Astrocyte (in vitro differentiated cells and primary cell): ENCODE measurements at regions not wholly inside any gene's neighbourhood (a gene's known extent, or its start where the extent isn't known, plus 50 kb on each side); places are given as distances from the start of the nearest gene placed in this dataset.

Experiments
- DNase-seq: peaks from one replicate; pipeline ENCODE4 v3.0.0-alpha.2; 2010; ENCODE audit warnings: low read depth
- FAIRE-seq: peaks from 2 replicates; lab custom pipeline; 2011; peaks lifted over from hg19 to GRCh38; lab: Jason Lieb, UNC
- H2AFZ ChIP-seq: 2 replicates; pipeline ENCODE4 v1.6.0; 2012; ENCODE audit warnings: low read depth, low read length, inconsistent platforms
- H3K27ac ChIP-seq: 2 replicates; pipeline ENCODE4 v1.5.1; 2011; ENCODE audit warnings: low read depth, low read length, inconsistent platforms
- H3K27me3 ChIP-seq: 2 replicates; pipeline ENCODE4 v1.6.0; 2011; ENCODE audit warnings: low read length, inconsistent platforms; ENCODE audit not compliant: insufficient read depth
- H3K36me3 ChIP-seq: 2 replicates; pipeline ENCODE4 v1.5.1; 2011; ENCODE audit warnings: low read length, inconsistent platforms; ENCODE audit not compliant: insufficient read depth
- H3K4me1 ChIP-seq: 2 replicates; pipeline ENCODE4 v1.5.1; 2011; ENCODE audit warnings: low read length, inconsistent platforms; ENCODE audit not compliant: insufficient read depth
- H3K4me2 ChIP-seq: 2 replicates; pipeline ENCODE4 v1.6.0; 2012; ENCODE audit warnings: low read length, inconsistent platforms
- H3K4me3 ChIP-seq: 2 replicates; pipeline ENCODE4 v1.5.1; 2011; ENCODE audit warnings: low read depth, mild to moderate bottlenecking, low read length, inconsistent platforms; ENCODE audit not compliant: insufficient read depth
- H3K79me2 ChIP-seq: 2 replicates; pipeline ENCODE4 v1.6.0; 2012; ENCODE audit warnings: mild to moderate bottlenecking, low read length, inconsistent platforms; ENCODE audit not compliant: insufficient read depth
- H3K9ac ChIP-seq: 2 replicates; pipeline ENCODE4 v1.6.0; 2012; ENCODE audit warnings: mild to moderate bottlenecking, low read length, inconsistent platforms
- H3K9me3 ChIP-seq: 2 replicates; pipeline ENCODE4 v1.5.1; 2012; ENCODE audit warnings: low read depth, mild to moderate bottlenecking, low read length, inconsistent platforms; ENCODE audit not compliant: insufficient read depth
- H4K20me1 ChIP-seq: 2 replicates; pipeline ENCODE4 v1.6.0; 2012; ENCODE audit warnings: low read length, inconsistent platforms; ENCODE audit not compliant: insufficient read depth
- H3K27ac Mint-ChIP-seq: one replicate; pipeline ENCODE4 v1.8.0; 2021; ENCODE audit warnings: mild to moderate bottlenecking, mixed read lengths; ENCODE audit not compliant: unreplicated experiment
- H3K27me3 Mint-ChIP-seq: one replicate; pipeline ENCODE4 v1.8.0; 2021; ENCODE audit warnings: low read depth, mixed read lengths; ENCODE audit not compliant: unreplicated experiment
- H3K36me3 Mint-ChIP-seq: one replicate; pipeline ENCODE4 v1.8.0; 2021; ENCODE audit warnings: low read depth, mixed read lengths; ENCODE audit not compliant: unreplicated experiment
- H3K4me1 Mint-ChIP-seq: one replicate; pipeline ENCODE4 v1.8.0; 2021; ENCODE audit warnings: low read depth, mixed read lengths; ENCODE audit not compliant: unreplicated experiment
- H3K4me3 Mint-ChIP-seq: one replicate; pipeline ENCODE4 v1.8.0; 2021; ENCODE audit warnings: mild to moderate bottlenecking, moderate library complexity, mixed read lengths; ENCODE audit not compliant: unreplicated experiment
- H3K9me3 Mint-ChIP-seq: one replicate; pipeline ENCODE4 v1.8.0; 2021; ENCODE audit warnings: mild to moderate bottlenecking, mixed read lengths; ENCODE audit not compliant: unreplicated experiment
- EZH2 ChIP-seq: IDR thresholded peaks from 2 replicates; pipeline ENCODE4 v1.6.1; 2012; ENCODE audit warnings: mild to moderate bottlenecking, low read length, inconsistent platforms; ENCODE audit not compliant: insufficient read depth
- TF ChIP-seq, protein P1 (sequence below): IDR thresholded peaks from 2 replicates; pipeline ENCODE4 v1.5.1; 2011; ENCODE audit warnings: low read depth, mild to moderate bottlenecking, inconsistent platforms, low read length, moderate library complexity; ENCODE audit not compliant: insufficient read depth

DNA sequence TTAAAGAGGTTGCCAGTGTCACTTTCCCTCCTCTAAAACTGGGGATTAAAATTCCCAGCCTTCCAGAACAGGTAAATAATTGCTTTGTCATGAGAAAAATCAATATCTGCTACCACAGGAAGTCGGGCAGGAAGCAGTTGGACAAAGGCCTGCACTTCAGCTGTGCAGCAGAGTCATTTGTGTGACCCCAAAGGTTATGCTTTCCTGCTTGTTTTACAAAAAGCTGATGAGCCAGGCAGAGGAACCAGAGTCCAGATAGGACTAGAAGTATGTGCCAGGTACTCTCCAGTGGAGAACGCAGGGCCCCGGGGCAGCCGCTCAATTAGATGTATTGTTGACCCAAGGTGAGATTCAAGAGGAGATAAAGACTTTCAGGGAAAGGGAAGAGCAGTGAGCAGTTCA, 117.1 kb upstream of the FRMD6 start:
- Histone ChIP-seq H3K36me3 (no peaks in the 10 kb centered on the region), H3K9ac (peak overlapping the region; percentile 12), H3K4me2 (peak overlapping the region; percentile 16), H3K27me3 (no peaks in the 10 kb centered on the region), H4K20me1 (no peaks in the 10 kb centered on the region), H3K79me2 (no peaks in the 10 kb centered on the region), H3K27ac (peak overlapping the region; percentile 86), H3K4me3 (no peak overlapping the region), H3K4me1 (peaks cover 30% of the 10 kb centered on the region), H3K9me3 (no peaks in the 10 kb centered on the region), H2AFZ (peak overlapping the region; percentile 6)
- Mint-ChIP-seq H3K27ac (peak overlapping the region; percentile 95), H3K27me3 (no peaks in the 10 kb centered on the region), H3K4me3 (peak overlapping the region; percentile 16), H3K36me3 (peaks cover 2% of the 10 kb centered on the region), H3K9me3 (peaks cover 4% of the 10 kb centered on the region), H3K4me1 (peaks cover 40% of the 10 kb centered on the region)
- FAIRE-seq (no peak), DNase-seq (peak; percentile 51)
- TF ChIP-seq, protein P1, sequence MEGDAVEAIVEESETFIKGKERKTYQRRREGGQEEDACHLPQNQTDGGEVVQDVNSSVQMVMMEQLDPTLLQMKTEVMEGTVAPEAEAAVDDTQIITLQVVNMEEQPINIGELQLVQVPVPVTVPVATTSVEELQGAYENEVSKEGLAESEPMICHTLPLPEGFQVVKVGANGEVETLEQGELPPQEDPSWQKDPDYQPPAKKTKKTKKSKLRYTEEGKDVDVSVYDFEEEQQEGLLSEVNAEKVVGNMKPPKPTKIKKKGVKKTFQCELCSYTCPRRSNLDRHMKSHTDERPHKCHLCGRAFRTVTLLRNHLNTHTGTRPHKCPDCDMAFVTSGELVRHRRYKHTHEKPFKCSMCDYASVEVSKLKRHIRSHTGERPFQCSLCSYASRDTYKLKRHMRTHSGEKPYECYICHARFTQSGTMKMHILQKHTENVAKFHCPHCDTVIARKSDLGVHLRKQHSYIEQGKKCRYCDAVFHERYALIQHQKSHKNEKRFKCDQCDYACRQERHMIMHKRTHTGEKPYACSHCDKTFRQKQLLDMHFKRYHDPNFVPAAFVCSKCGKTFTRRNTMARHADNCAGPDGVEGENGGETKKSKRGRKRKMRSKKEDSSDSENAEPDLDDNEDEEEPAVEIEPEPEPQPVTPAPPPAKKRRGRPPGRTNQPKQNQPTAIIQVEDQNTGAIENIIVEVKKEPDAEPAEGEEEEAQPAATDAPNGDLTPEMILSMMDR = no peak
- TF ChIP-seq EZH2 = no peak

DNA sequence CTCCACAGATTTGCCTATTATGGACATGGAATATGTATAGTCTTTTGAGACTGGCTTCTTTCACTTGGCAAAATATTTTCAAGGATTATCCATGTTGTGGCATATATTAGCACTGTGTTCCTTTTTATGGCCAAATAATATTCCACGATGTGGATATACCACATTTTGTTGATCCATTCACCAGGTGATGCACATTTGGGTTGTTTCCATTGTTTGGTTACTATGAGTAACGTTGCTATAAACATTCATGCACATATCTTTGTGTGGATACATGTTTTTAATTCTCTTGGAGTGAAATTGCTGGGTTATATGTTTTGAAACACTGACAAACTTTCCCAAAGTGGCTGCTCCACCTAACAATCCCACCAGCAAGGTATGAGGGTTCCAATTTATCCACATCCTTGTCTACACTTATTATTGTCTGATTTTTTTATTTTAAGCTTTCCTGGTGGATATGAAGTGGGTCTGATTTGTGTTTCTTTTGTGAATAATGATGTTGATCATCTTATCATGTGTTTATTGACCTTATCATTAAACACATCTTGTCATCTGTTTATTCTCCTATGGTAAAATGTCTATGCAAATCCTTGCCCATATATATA, 116.2 kb upstream of the FRMD6 start:
- Histone ChIP-seq H3K27ac (no peak overlapping the region), H3K4me2 (no peak overlapping the region), H3K4me1 (peaks cover 37% of the 10 kb centered on the region), H3K9ac (no peak overlapping the region), H3K4me3 (no peak overlapping the region), H4K20me1 (no peaks in the 10 kb centered on the region), H3K36me3 (no peaks in the 10 kb centered on the region), H3K9me3 (no peaks in the 10 kb centered on the region), H3K79me2 (no peaks in the 10 kb centered on the region), H3K27me3 (no peaks in the 10 kb centered on the region), H2AFZ (no peak overlapping the region)
- Mint-ChIP-seq H3K4me1 (peaks cover 47% of the 10 kb centered on the region), H3K27me3 (no peaks in the 10 kb centered on the region), H3K36me3 (no peaks in the 10 kb centered on the region), H3K4me3 (no peak overlapping the region), H3K9me3 (peaks cover 4% of the 10 kb centered on the region), H3K27ac (peak overlapping the region; percentile 22)
- DNase-seq (no peak), FAIRE-seq (peak; percentile 43)
- TF ChIP-seq EZH2 = no peak
- TF ChIP-seq, protein P1 = no peak

DNA sequence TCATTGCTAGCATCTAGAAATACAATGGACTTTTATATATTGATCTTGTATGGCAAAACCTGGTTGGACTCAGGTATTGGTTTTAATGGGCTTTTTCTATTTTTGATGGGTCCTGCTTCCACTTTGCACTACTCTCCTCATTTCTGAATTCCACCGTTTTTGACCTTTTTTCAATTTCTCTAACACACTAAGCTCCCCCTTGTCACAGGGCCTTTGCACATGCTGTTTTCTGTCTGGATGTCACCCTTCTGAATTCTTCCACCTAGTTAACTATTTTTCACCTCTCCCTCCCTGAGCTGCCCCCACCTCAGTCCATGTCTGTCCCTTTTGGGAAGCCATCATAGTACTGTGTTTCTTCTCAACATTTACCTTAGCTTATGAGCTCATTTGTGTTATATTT, 112.7 kb upstream of the FRMD6 start:
- Histone ChIP-seq H3K4me1 (peaks cover 23% of the 10 kb centered on the region), H4K20me1 (no peaks in the 10 kb centered on the region), H2AFZ (no peak overlapping the region), H3K27me3 (no peaks in the 10 kb centered on the region), H3K36me3 (no peaks in the 10 kb centered on the region), H3K9me3 (no peaks in the 10 kb centered on the region), H3K9ac (peak overlapping the region; percentile 75), H3K79me2 (no peaks in the 10 kb centered on the region), H3K27ac (peak overlapping the region; percentile 97), H3K4me3 (no peak overlapping the region), H3K4me2 (peak overlapping the region; percentile 56)
- FAIRE-seq (no peak), DNase-seq (no peak)
- Mint-ChIP-seq H3K27ac (peak overlapping the region; percentile 96), H3K4me1 (peaks cover 42% of the 10 kb centered on the region), H3K9me3 (peaks cover 2% of the 10 kb centered on the region), H3K4me3 (no peak overlapping the region), H3K36me3 (no peaks in the 10 kb centered on the region), H3K27me3 (no peaks in the 10 kb centered on the region)
- TF ChIP-seq EZH2 = no peak
- TF ChIP-seq, protein P1 = no peak
